HG03432 (cell line): ENCODE measurements at regions not wholly inside any gene's neighbourhood (a gene's known extent, or its start where the extent isn't known, plus 50 kb on each side); places are given as distances from the start of the nearest gene placed in this dataset.
"Not testable (repeated sequence)": the region's sequence is repeated elsewhere in the genome, so short reads cannot be mapped to it uniquely, and the experiment has no call there.

Experiments used
- ATAC-seq: cut with Tn5 transposase; IDR thresholded peaks from one replicate; pipeline ENCODE4 v1.9.1; 2021; ENCODE audit warnings: mild to moderate bottlenecking, moderate library complexity; ENCODE audit not compliant: unreplicated experiment

GRCh38 chr20:28562510-28562898 is 2695.0 kb upstream of the DEFB115 start:
- no peak for ATAC-seq

DNA sequence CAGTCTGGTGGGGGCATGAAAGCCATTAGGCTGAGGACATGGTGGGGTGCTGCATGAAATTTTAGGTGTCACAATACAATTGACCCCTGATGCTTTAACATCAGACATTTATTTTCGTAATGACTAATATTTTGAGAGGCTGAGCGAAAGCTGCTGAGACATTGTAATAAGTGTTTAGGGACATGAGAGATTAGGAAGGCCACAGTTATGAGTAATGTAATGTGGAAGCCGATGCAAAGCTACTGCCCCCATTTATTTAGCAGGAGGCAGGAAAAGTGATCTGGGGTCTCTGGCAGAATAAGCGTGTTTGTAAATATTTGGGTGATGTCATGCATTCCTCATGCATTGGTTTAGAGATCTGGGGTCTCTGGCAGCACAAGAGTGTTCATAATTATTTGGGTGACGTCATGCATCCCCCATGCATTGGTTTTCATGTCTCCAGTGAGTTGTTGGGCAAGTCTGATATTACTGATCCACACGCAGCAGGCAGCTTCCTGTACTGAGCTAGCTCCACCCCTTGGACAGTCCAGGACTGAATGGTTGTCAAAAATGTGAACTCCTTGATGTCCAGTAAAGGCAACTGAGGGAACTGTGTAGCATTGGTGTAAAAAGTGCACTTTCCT is 2694.5 kb upstream of the DEFB115 start:
- not testable (repeated sequence) for ATAC-seq

DNA sequence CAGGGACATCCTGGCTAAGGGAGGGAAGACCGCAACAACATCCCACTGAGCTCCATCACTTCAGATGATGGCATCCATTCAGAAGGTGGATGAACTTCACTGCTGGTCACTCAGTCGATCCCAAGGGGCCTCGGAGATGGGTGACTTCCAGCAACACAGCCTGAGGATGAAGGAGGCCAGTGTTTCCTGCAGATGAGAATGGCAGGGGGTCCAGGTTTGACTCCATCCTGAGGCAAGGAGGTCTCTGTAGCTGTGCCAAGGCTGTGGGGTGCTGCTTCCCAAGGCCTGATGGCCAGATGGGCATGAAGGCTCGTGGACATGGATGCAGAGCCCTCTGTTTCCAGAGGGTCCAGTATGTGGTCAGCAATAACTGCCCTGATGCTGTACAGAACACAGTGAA is 2693.4 kb upstream of the DEFB115 start:
- not testable (repeated sequence) for ATAC-seq

- ATAC-seq = not testable (repeated sequence)
These were observed 2692.6 kb upstream of the DEFB115 start for GRCh38 chr20:28564688-28565463.

GRCh38 chr20:28575991-28576390 is 2681.5 kb upstream of the DEFB115 start:
- ATAC-seq = not testable (repeated sequence)

DNA sequence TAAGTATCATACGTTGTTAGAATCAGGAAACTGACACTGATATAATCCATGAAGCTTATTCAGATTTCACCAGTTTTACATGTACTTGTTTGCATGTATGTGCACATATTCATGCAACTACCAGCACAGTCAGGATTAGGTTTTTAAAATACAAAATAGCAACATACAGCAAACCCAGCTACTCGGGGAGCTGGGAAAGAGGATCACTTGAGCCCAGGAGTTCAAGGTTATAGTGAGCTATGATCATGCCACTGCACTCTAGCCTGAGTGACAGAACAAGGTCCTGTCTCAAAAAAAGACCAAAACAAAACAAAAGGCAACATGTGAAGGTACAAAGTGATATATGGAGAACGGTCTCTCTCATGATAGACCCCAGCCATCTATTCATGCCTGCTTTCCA is 2665.8 kb upstream of the DEFB115 start:
- ATAC-seq = not testable (repeated sequence)

DNA sequence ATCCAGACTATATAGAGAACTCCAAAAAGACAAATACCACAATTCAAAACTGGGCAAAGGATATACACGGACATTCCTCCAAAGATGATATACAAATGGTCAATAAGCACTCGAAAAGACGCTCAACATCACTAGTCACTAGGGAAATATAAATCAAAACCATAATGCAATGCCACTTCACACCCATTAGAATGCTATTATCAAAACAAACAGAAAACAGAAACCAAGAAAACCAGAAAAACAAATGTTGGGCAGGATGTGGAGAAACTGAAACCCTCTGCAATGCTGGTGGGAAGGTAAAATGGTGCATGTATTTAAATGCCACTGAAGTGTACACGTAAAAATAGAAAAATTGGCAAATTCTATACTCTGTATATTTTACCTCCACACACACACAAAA is 2664.1 kb upstream of the DEFB115 start:
- not testable (repeated sequence) for ATAC-seq

DNA sequence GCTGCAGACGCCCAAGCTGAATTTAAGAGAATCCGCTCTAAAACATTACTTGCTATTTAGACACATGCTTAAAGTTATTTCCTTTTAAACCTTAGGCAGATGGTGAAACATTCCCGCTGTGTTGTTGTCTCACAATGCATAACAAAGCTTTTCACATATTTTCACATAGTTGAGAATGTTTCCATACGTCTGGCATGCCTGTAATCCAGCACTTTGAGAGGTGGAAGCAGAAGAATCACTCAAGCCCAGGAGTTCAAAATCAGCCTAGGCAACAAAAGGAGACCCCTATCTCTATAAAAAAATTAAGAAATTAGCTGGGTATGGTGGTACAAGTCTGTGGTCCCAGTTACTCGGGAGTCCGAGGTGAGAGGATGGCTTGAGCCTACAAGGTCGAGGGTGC is 2663.0 kb upstream of the DEFB115 start:
- ATAC-seq = not testable (repeated sequence)

- not testable (repeated sequence) for ATAC-seq
These were observed 2655.5 kb upstream of the DEFB115 start for GRCh38 chr20:28602006-28602402.

DNA sequence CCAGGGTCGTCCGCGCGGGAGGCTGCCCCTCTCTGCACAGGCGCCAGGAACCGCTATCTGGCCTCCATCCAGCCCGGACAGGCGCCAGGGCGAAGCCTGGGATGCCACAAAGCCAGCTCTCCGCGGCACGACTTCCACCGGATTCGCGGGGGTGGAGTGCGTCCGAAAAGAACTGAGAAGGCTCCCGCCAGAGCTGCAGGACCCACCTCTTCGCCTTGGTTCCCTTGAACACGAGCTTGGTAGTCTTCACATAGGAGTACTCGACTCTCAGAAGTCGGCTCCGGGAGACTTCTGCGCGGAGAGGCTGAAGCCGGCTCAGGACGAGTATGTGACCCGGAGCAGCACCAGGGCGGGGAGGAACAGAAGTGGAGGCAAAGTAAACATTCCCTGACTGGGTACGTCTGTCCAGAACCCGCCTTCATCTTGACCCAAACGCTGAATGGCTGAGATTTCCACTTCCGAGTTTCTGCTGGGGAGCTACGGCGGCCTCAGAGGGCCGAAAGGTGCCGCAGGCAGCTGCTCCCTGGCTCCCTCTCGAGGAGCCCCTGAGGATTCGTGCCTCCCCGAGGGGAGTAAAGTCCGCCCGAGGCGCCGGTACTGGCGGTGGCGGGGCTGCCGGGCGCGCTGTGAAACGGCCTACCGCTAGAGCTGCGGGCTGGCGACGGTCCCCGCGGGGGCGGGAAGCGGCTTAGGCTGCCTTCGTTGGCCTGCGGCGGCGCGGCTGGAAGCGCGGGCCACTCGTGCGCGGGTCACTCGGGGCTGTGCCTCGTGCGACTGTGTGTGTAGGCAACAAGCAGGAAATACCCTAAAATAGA is 2654.9 kb upstream of the DEFB115 start:
- ATAC-seq = peak; percentile 99

DNA sequence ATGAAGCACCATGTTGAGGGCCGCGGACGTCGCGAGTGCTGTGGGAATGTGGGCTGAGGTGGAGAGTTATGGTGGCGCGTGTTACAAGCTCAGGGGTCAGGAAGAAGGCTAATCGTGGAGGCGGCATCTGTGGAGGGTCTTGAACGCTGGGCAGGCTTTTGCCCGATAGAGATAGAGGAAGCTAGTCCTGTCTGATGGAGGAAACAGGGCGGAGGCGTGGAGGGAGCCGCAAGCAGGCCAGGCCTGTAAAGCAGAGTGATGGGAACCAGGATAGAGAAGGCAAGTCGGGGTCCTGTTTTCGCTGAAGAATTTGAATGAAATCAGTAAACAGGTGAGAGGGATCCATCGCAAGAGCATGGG is 2654.3 kb upstream of the DEFB115 start:
- ATAC-seq = not testable (repeated sequence)

GRCh38 chr20:28616354-28616753 is 2641.1 kb upstream of the DEFB115 start:
- no peak for ATAC-seq

- not testable (repeated sequence) for ATAC-seq
These were observed 2637.4 kb upstream of the DEFB115 start for GRCh38 chr20:28619956-28620651.

DNA sequence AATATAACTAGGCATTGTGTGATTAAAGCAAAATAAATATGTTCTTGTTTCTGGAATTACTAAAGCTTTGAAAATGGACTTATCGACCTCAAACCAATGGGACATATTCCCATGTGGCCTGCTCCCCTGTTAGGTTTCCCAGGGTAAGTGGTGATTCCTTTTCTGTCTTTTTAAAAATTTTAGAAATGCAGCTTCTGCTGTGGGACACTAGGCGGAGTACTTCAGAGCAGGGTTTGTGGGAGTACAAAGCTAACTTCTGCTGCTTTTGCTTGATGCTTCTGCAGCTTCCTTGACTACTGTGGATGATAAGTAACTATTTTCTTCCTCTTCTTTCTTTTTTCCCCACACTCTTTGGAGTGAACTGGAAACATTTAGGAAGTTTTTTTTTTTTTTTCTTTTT is 2632.4 kb upstream of the DEFB115 start:
- ATAC-seq = not testable (repeated sequence)

GRCh38 chr20:28640831-28641230 is 2616.6 kb upstream of the DEFB115 start:
- ATAC-seq = not testable (repeated sequence)
